ENCODE measurements at regions not wholly inside any gene's neighbourhood (a gene's known extent, or its start where the extent isn't known, plus 50 kb on each side); places are given as distances from the start of the nearest gene placed in this dataset.

- no peak overlapping the region for H3K4me3 ChIP-seq (ENCODE audit: low read depth, low read length)
- DNase-seq (ENCODE audit: low read depth), result no peak
- in situ Hi-C loops (cut with HindIII; ENCODE audit: low sequenced_read_pairs), result no loop called here
- TF ChIP-seq CTCF (IDR thresholded peaks at IDR 0.05; ENCODE audit: low read depth, low read length, missing control alignments), result no peak
Measured at GRCh38 chr13:111914241-111915103, 152.5 kb upstream of the SOX1 start.

- in situ Hi-C loops (cut with HindIII; ENCODE audit: low sequenced_read_pairs), result no loop called here
- no peak for DNase-seq (ENCODE audit: low read depth)
- TF ChIP-seq CTCF (IDR thresholded peaks at IDR 0.05; ENCODE audit: low read depth, low read length, missing control alignments), result no peak
- H3K4me3 ChIP-seq (ENCODE audit: low read depth, low read length), result no peak overlapping the region
Measured at GRCh38 chr13:111915104-111915551, 151.8 kb upstream of the SOX1 start.

GRCh38 chr13:111916201-111916600, 150.7 kb upstream of the SOX1 start:
- in situ Hi-C loops (cut with HindIII; ENCODE audit: low sequenced_read_pairs), result no loop called here
- TF ChIP-seq CTCF (IDR thresholded peaks at IDR 0.05; ENCODE audit: low read depth, low read length, missing control alignments), result no peak
- no peak for DNase-seq (ENCODE audit: low read depth)

GRCh38 chr13:111917086-111917485, 149.9 kb upstream of the SOX1 start:
- TF ChIP-seq CTCF (IDR thresholded peaks at IDR 0.05; ENCODE audit: low read depth, low read length, missing control alignments), result no peak
- no peak for DNase-seq (ENCODE audit: low read depth)
- no peak overlapping the region for H3K4me3 ChIP-seq (ENCODE audit: low read depth, low read length)
- in situ Hi-C loops (cut with HindIII; ENCODE audit: low sequenced_read_pairs), result no loop called here

More at GRCh38 chr13:111916201-111916600, 150.7 kb upstream of the SOX1 start:
- H3K4me3 ChIP-seq (ENCODE audit: low read depth, low read length), result no peak overlapping the region

- in situ Hi-C loops (cut with HindIII; ENCODE audit: low sequenced_read_pairs), result no loop called here
- no peak overlapping the region for H3K4me3 ChIP-seq (ENCODE audit: low read depth, low read length)
- no peak for DNase-seq (ENCODE audit: low read depth)
- no peak for TF ChIP-seq CTCF (IDR thresholded peaks at IDR 0.05; ENCODE audit: low read depth, low read length, missing control alignments)
Measured at GRCh38 chr13:111917901-111918300, 149.0 kb upstream of the SOX1 start.

GRCh38 chr13:111919286-111919685, 147.7 kb upstream of the SOX1 start:
- no peak for DNase-seq (ENCODE audit: low read depth)
- TF ChIP-seq CTCF (IDR thresholded peaks at IDR 0.05; ENCODE audit: low read depth, low read length, missing control alignments), result no peak
- in situ Hi-C loops (cut with HindIII; ENCODE audit: low sequenced_read_pairs), result no loop called here
- no peak overlapping the region for H3K4me3 ChIP-seq (ENCODE audit: low read depth, low read length)

Data from astrocyte of the cerebellum (primary cell).